NK-92 (cell line): ENCODE measurements at regions not wholly inside any gene's neighbourhood (a gene's known extent, or its start where the extent isn't known, plus 50 kb on each side); places are given as distances from the start of the nearest gene placed in this dataset.
"Not testable (repeated sequence)": the region's sequence is repeated elsewhere in the genome, so short reads cannot be mapped to it uniquely, and the experiment has no call there.

Experiments
- DNase-seq: peaks from one replicate; lab custom pipeline; 2025; ENCODE audit not compliant: unreplicated experiment; lab: John Stamatoyannopoulos, UW

DNA sequence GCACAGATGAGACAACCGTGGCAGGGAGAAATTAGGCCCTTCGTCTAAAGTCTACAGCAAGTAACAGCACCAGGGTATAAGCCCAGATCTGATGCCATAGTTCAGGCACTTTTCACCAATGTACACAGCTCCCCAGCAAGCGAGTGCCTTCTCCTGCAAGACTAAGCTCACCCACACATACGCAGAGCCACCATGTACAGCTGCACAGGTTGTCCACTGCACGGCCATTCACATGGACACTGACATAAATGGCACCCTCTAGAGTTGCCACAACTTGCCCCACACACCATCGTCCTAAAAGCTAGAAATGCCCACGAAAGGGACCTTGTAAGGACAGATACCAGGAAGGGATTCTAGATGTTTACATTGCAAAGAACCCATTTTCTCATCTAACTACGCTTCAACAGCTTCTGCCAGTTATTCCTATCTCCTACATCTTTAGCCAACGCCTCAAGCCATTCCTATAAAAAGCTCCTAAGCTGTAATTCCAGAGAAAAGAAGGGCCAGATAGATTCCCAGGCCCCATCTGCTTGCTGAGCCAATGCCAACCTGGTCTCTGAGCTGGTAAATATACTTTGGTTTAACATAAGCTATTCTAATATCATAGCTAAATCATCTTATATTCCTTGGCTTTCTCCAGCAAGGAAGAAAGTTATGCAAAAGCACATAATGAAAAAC, 174.0 kb upstream of the KAZN start:
- DNase-seq, result no peak

- DNase-seq, result no peak
These were observed 171.6 kb upstream of the KAZN start for GRCh38 chr1:14426854-14427253.

DNA sequence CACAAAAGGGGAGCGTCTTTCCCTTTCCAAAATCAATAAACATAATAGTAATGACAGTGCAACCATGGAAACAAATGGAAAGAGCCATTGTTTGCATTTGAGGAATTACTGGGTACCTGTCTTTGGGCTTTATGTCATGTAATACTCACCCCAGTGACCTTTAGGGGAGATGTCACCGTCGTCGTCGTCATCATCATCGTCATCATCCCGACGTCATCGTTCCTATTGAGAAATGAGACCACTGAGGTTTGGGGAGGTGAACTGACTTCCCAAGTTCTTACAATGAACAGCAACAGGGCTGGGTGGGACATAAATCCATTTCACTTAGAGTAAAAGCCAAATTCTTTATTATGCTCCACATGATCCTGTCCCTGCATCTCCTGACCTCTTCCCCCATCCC, 168.9 kb upstream of the KAZN start:
- DNase-seq, result no peak

DNA sequence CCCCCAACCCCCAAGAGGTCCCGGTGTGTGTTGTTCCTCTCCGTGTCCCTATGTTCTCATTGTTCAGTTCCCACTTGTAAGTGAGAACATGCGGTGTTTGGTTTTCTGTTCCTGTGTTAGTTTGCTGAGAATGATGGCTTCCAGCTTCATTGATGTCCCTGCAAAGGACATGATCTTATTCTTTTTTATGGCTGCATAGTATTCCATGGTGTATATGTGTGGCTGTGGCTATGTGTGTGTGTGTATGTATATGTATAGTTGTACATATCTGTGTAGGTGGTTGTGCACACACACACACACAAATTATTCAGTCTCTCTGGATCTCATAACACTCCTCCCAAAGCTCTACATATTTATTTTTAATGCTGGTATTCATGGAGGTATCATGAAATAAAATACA, 165.8 kb upstream of the KAZN start:
- DNase-seq, result not testable (repeated sequence)

GRCh38 chr1:14435368-14436023, 163.0 kb upstream of the KAZN start:
- DNase-seq, result no peak

GRCh38 chr1:14437417-14437918, 161.0 kb upstream of the KAZN start:
- DNase-seq, result no peak

- no peak for DNase-seq
These were observed 160.2 kb upstream of the KAZN start for GRCh38 chr1:14438127-14438769.

DNA sequence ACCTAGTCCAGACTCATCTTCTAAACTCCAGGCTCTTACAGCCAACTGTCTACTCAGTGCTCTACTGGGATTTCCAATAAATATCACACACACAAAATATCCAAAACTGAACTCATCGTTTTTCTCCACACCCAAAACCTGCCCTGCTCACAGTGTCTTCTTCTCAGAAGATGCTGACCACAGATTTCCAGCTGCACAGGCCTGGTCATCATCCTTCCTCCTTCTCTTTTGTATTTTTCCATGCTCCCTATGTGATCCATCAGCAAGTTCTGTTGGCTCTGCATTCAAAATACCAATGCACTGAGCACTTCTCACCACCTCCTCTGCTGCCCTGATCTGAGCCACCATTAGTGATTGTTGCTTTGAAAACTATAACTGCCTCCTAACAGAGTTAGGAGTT, 159.5 kb upstream of the KAZN start:
- no peak for DNase-seq

- no peak for DNase-seq
These were observed 158.3 kb upstream of the KAZN start for GRCh38 chr1:14440166-14440565.

GRCh38 chr1:14440731-14441130, 157.8 kb upstream of the KAZN start:
- DNase-seq, result no peak

- no peak for DNase-seq
These were observed 157.2 kb upstream of the KAZN start for GRCh38 chr1:14441302-14441741.

- DNase-seq, result no peak
These were observed 155.8 kb upstream of the KAZN start for GRCh38 chr1:14442669-14443068.

DNA sequence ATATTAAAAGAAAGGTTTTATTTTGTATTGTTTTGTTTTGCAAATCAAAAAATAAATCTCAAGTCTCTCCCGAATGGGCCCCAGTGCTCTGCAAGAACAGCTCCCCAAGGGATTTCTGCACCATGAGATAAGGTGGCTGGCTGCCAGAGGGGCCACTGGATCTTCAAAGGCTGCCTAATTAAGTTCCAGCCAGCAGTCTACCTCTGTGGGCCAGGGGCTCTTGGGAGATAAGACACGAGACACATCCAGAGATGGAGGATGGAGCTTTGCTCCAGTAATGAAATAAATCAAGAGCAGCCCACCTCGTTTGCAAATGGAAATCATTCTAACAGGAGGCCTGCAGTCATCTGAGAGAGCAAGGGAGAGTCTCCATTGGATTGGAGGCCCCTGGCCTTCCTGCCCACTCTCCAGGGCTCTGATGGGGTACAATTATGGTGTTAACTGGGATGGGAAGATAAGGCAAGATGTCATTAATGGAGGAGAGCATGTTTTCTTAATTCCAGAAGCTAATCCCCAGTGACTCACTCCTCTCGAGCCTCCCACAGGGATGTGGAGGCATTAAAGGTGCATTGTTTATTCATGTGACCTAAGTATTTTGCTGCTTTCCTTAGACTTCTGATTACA, 155.2 kb upstream of the KAZN start:
- no peak for DNase-seq

GRCh38 chr1:14451217-14451616, 147.3 kb upstream of the KAZN start:
- DNase-seq, result no peak

- DNase-seq, result no peak
These were observed 145.9 kb upstream of the KAZN start for GRCh38 chr1:14452551-14452950.

GRCh38 chr1:14460173-14460572, 138.3 kb upstream of the KAZN start:
- DNase-seq, result no peak

GRCh38 chr1:14462851-14463250, 135.6 kb upstream of the KAZN start:
- no peak for DNase-seq

GRCh38 chr1:14466006-14466405, 132.5 kb upstream of the KAZN start:
- no peak for DNase-seq

GRCh38 chr1:14467112-14467511, 131.4 kb upstream of the KAZN start:
- DNase-seq, result no peak

- no peak for DNase-seq
These were observed 129.7 kb upstream of the KAZN start for GRCh38 chr1:14468751-14469150.

DNA sequence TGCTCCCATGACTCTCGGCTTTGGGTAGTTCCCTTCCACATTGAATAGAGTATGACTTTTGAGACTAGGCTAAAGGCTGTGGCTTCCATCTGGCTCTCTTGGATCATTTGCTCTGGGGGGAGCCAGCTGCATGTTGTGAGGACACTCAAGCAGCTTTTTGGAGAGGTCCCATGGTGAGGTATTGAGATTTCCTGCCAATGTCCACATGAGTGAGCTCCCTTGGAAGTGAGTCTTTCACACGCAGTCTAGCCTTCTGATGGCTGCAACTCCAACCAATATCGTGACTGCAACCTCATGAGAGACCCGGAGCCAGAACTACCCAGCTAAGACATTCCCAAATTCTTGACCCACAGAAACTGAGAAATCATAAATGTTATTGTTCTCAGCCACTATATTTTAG, 127.7 kb upstream of the KAZN start:
- DNase-seq, result no peak

GRCh38 chr1:14474856-14475255, 123.6 kb upstream of the KAZN start:
- DNase-seq, result no peak
